ENCODE measurements at regions not wholly inside any gene's neighbourhood (a gene's known extent, or its start where the extent isn't known, plus 50 kb on each side); places are given as distances from the start of the nearest gene placed in this dataset.

GRCh38 chr10:131032329-131033165 is 279.0 kb downstream of the TCERG1L start:
- H3K4me3 Mint-ChIP-seq: no peak overlapping the region

More at GRCh38 chr10:131032329-131033165, 279.0 kb downstream of the TCERG1L start:
- H3K27me3 Mint-ChIP-seq (ENCODE audit: low read depth): peaks cover 8% of the 10 kb centered on the region
- H2AFZ ChIP-seq (ENCODE audit: low read length): no peak overlapping the region
- H3K18ac ChIP-seq (ENCODE audit: insufficient read length, low read depth, low read length): no peak overlapping the region
- H3K4ac ChIP-seq (ENCODE audit: low read depth, low read length): no peak overlapping the region
- H4K91ac ChIP-seq (ENCODE audit: insufficient read length, low read depth, low read length): no peak overlapping the region
- H2BK12ac ChIP-seq (ENCODE audit: insufficient read length, low read depth, low read length): no peak overlapping the region
- no peaks in the 10 kb centered on the region for H3K23me2 ChIP-seq (ENCODE audit: insufficient read length, low read depth, low read length, poor library complexity, severe bottlenecking)
- H3K36me3 Mint-ChIP-seq (ENCODE audit: insufficient read depth in 1 of 3, low read depth in 3 of 3): no peaks in the 10 kb centered on the region
- no peak overlapping the region; the same call in 1 of the 2 replicates for H3K14ac ChIP-seq (ENCODE audit: insufficient read depth, low read length)
- no peaks in the 10 kb centered on the region for H4K20me1 ChIP-seq (ENCODE audit: control insufficient read depth, insufficient read depth, insufficient read length)
- H3K9me3 ChIP-seq (ENCODE audit: control insufficient read depth, low read depth, low read length): no peaks in the 10 kb centered on the region
- H2BK5ac ChIP-seq (ENCODE audit: insufficient read length, low read length): no peak overlapping the region
- H3K27ac Mint-ChIP-seq: no peak overlapping the region; a peak in 1 of 7 replicates
- H4K8ac ChIP-seq (replicated peaks; ENCODE audit: insufficient read length, low read depth, low read length): no peak overlapping the region
- H3T11ph ChIP-seq (ENCODE audit: low read length): no peak overlapping the region
- H3K4me1 Mint-ChIP-seq: peaks cover 19 to 21% of the 10 kb centered on the region in 2 experiments
- H3K4me1 ChIP-seq (ENCODE audit: insufficient read depth, low read length): no peaks in the 10 kb centered on the region; the same call in 1 of the 2 replicates
- H3K4me2 ChIP-seq (ENCODE audit: insufficient read depth, insufficient read length, low read length): no peak overlapping the region
- no peaks in the 10 kb centered on the region; a peak in 1 of 5 replicates for H3K9me3 Mint-ChIP-seq
- H3K9ac ChIP-seq (ENCODE audit: extremely low read depth, insufficient read length, low read length): no peak overlapping the region
- no peak for DNase-seq
- H3K79me2 ChIP-seq (ENCODE audit: insufficient read depth, low read length): no peaks in the 10 kb centered on the region
- H2AK5ac ChIP-seq (ENCODE audit: insufficient read length, low read length): no peak overlapping the region
- no CpG with 5 or more reads among the region's 26 CpGs for WGBS (ENCODE audit: extremely low coverage, insufficient read length, low lambda C conversion rate)
- H3K23ac ChIP-seq (ENCODE audit: insufficient read length, low read depth, low read length): no peak overlapping the region
- no peak overlapping the region for H3K56ac ChIP-seq (ENCODE audit: insufficient read length, low read depth, low read length)
- H3K79me1 ChIP-seq (ENCODE audit: insufficient read depth, low read depth, low read length, poor library complexity, severe bottlenecking): no peaks in the 10 kb centered on the region
- H2BK20ac ChIP-seq (ENCODE audit: low read depth, low read length, poor library complexity, severe bottlenecking): no peak overlapping the region
- no peak overlapping the region for H2BK120ac ChIP-seq (ENCODE audit: low read depth, low read length, poor library complexity, severe bottlenecking)
- no peak for TF ChIP-seq CTCF (conservative IDR thresholded peaks at IDR 0.05)
- no peaks in the 10 kb centered on the region for H3K27me3 ChIP-seq (ENCODE audit: insufficient read depth, low read length)
- H3K27ac ChIP-seq (ENCODE audit: insufficient read length, low read depth, low read length): no peak overlapping the region
- no peak overlapping the region for H4K5ac ChIP-seq (ENCODE audit: insufficient read length, low read depth, low read length)
- H2BK15ac ChIP-seq (ENCODE audit: low read depth, low read length): no peak overlapping the region

Measured in H9 (cell line).